Glomerular visceral epithelial cell (primary cell): ENCODE measurements at regions not wholly inside any gene's neighbourhood (a gene's known extent, or its start where the extent isn't known, plus 50 kb on each side); places are given as distances from the start of the nearest gene placed in this dataset.

Experiments used
- DNase-seq: peaks from one replicate; pipeline ENCODE4 v3.0.0-alpha.2; 2016; ENCODE audit errors: extremely low spot score

GRCh38 chr15:96072821-96073220, 257.7 kb upstream of the NR2F2 start:
- DNase-seq: no peak

GRCh38 chr15:96073908-96074307, 256.6 kb upstream of the NR2F2 start:
- DNase-seq: no peak

- no peak for DNase-seq
Measured at GRCh38 chr15:96075895-96076294, 254.6 kb upstream of the NR2F2 start.

GRCh38 chr15:96076350-96076749, 254.2 kb upstream of the NR2F2 start:
- DNase-seq: no peak

- no peak for DNase-seq
Measured at GRCh38 chr15:96079041-96079440, 251.5 kb upstream of the NR2F2 start.

- DNase-seq: no peak
Measured at GRCh38 chr15:96079882-96080281, 250.6 kb upstream of the NR2F2 start.

GRCh38 chr15:96086164-96086563, 244.3 kb upstream of the NR2F2 start:
- no peak for DNase-seq

GRCh38 chr15:96087180-96087884, 243.2 kb upstream of the NR2F2 start:
- no peak for DNase-seq

- DNase-seq: no peak
Measured at GRCh38 chr15:96088650-96089049, 241.8 kb upstream of the NR2F2 start.

GRCh38 chr15:96089405-96090058, 241.0 kb upstream of the NR2F2 start:
- no peak for DNase-seq

- DNase-seq: no peak
Measured at GRCh38 chr15:96092186-96092585, 238.3 kb upstream of the NR2F2 start.

- no peak for DNase-seq
Measured at GRCh38 chr15:96093063-96093462, 237.4 kb upstream of the NR2F2 start.

- DNase-seq: no peak
Measured at GRCh38 chr15:96097661-96098060, 232.8 kb upstream of the NR2F2 start.

GRCh38 chr15:96102631-96103030, 227.9 kb upstream of the NR2F2 start:
- no peak for DNase-seq

- DNase-seq: no peak
Measured at GRCh38 chr15:96106181-96106580, 224.3 kb upstream of the NR2F2 start.

GRCh38 chr15:96106628-96107027, 223.9 kb upstream of the NR2F2 start:
- no peak for DNase-seq

GRCh38 chr15:96107916-96108315, 222.6 kb upstream of the NR2F2 start:
- peak; percentile 5 for DNase-seq

GRCh38 chr15:96108405-96108804, 222.1 kb upstream of the NR2F2 start:
- DNase-seq: no peak

GRCh38 chr15:96109820-96110219, 220.7 kb upstream of the NR2F2 start:
- no peak for DNase-seq

GRCh38 chr15:96112018-96112417, 218.5 kb upstream of the NR2F2 start:
- DNase-seq: no peak

- DNase-seq: peak; percentile 79
Measured at GRCh38 chr15:96115642-96116041, 214.9 kb upstream of the NR2F2 start.

GRCh38 chr15:96117270-96117669, 213.2 kb upstream of the NR2F2 start:
- DNase-seq: no peak

GRCh38 chr15:96119734-96120133, 210.8 kb upstream of the NR2F2 start:
- no peak for DNase-seq
